ENCODE measurements at regions not wholly inside any gene's neighbourhood (a gene's known extent, or its start where the extent isn't known, plus 50 kb on each side); places are given as distances from the start of the nearest gene placed in this dataset.
"Not testable (repeated sequence)": the region's sequence is repeated elsewhere in the genome, so short reads cannot be mapped to it uniquely, and the experiment has no call there.

DNA sequence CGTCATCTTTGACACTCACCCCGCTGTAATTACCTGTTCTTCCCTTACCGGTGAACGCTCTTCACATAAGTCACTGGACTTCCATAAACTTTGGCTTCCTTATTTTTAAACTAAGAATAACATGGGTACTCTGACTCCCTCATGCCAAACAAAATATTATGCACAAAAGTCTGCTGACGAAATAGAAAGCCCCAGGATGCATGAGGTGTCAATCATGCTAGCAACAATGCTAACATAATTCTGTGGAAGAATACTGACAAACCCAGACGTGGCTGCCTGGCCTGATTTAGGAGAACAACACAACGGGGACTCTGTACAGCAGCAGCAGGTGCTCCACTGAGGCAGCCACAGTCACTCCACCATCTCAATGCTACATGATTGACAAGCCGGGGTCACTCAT lies 137.5 kb downstream of the CCDC71L start:
- DNase-seq (ENCODE audit: low spot score) = no peak

DNA sequence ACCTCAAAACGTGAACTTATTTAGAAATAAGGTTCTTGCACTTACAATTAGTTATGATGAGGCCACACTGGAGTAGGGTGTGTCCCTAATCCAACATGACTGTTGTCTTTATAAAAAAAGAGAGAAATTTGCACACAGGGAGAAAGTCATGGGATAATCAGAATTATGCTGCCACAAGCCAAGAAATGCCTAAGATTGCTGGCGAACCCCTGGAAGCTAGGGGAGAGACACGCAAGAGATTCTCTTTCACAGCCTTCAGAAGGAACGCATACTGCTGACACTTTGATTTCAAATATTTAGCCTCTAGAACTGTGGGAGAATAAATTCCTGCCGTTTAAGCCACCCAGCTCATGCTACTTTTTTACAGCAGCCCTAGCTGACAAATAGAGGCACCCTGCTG lies 138.3 kb downstream of the CCDC71L start:
- no peak for DNase-seq (ENCODE audit: low spot score)

DNA sequence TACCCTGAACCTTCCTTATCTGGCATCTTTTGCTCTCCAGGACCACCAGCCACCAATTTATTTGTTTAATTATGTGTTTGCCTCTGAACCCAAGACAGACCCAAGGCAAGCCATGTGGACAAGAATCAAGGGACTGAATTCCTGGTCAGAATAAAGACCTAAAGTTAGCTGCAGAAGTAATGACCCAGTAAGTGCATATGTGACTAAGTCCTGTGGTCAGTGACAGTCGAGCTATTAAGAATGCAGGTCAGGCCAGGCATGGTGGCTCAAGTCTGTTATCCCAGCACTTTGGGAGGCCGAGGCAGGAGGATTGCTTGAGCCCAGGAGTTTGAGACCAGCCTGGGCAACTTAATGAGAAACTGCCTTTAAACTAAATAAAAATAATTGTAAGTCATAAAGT lies 139.4 kb downstream of the CCDC71L start:
- DNase-seq (ENCODE audit: low spot score) = no peak

DNA sequence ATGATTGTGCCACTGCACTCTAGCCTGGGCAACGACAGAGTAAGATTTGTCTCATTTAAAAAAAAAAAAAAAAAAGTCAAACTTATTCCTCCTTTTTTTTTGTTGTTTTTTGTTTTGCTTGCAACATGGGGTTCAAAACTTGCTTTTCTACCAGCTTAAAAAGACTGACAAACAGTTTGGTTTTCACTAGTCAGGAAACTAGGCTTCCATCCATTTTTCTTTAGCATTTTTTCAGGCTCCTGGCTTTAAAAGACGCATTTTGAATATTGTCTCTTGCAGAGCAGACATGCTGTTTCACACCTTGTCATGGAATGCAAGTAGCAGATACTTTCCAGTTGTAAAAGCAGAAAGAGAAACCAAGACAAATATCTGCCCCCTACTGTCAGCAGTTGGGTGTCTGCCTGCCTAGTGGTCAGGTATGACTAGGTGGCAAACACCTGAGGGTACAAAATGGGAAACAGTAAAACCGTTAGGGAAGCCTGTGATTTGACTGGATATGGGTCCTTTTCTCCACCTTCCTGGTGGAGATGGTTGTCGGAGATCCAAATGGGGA lies 139.9 kb downstream of the CCDC71L start:
- DNase-seq (ENCODE audit: low spot score) = no peak

DNA sequence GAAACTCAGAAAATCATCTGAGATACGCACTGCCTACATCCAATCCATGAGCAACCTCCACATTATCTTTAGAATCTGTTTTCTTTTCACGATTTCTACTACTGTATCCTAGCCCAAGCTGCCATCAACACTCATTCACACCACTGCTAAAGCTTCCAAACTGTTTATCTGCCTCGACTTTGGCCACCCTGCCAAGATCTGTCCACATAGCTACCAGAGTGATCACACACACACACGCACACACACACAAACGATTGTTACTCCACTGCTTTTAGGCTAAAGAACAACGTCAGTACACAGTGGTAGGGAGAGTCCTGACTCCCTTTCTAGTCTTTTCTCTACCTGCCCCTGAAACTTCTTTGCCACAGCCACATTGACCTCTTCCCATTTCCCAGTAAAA lies 142.0 kb downstream of the CCDC71L start:
- no peak for DNase-seq (ENCODE audit: low spot score)

DNA sequence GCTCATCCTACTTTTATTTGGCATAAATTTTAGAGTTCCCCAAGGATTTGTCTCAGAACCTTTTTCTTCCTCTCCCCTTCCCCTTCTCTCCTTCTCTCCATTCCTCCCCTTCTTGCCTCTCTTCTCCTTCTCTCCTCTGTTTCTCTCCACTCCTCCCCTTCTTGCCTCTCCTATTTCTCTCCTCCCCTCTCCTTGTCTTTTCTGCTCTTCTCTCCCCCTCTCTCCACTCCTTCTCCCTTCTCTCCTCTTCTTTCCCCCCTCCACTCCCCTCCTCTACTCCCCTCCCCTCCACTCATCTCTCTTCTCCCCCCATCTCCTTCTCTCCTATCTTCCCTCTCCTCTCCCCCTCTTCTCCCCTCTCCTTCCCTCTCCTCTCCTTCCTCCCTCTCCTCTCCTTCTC lies 142.7 kb downstream of the CCDC71L start:
- DNase-seq (ENCODE audit: low spot score) = no peak

DNA sequence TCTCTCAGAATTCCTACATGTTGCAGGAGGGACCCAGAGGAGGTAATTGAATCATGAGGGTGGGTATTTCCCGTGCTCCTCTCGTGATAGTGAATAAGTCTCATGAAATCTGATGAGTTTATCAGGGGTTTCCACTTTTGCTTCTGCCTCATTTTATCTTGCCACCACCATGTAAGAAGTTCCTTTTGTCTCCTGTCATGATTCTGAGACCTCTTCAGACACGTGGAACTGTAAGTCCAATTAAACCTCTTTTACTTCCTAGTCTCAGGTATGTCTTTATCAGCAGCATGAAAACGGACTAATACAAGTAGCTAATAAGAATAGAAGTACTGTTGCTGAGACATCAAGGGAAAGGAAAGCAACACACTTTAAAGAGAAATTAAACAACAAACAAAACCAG lies 143.4 kb downstream of the CCDC71L start:
- DNase-seq (ENCODE audit: low spot score) = no peak

DNA sequence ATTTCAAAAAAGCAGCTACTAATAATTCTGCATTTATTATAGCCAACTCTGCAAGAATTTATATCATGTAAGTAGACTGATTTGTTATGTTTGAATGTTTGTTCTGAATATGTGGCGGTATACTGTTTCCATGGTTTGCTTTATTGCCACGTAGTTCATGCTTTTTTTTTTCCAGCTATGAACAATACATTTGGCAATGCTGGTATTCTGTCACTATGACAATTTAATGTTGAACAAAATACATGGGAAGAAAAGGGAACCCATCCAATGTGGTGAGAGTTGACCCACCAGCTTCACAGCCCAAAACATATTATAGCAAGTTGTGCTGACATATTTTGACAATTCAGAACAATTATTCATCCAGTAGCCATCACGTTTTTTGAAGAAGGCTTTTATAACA lies 145.6 kb downstream of the CCDC71L start:
- DNase-seq (ENCODE audit: low spot score) = no peak

DNA sequence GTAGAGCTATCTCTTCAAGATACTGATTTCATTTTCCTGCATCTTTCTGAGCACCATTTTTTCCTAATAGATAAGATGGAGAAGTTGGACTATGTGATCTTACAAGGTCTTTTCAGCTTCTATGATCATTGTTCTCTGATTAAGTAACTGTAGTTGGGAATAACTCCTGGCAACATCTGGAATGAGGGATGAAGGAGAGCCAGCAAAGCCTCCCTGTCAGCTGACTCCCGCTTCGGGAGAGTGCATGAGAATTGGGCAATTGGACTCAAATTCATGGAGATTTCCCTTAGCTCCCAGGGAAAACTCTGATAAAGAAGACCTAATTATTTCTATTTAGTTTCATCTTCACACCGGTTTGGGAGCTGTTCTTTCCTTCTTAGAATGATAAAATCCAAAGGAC lies 146.1 kb downstream of the CCDC71L start:
- no peak for DNase-seq (ENCODE audit: low spot score)

DNA sequence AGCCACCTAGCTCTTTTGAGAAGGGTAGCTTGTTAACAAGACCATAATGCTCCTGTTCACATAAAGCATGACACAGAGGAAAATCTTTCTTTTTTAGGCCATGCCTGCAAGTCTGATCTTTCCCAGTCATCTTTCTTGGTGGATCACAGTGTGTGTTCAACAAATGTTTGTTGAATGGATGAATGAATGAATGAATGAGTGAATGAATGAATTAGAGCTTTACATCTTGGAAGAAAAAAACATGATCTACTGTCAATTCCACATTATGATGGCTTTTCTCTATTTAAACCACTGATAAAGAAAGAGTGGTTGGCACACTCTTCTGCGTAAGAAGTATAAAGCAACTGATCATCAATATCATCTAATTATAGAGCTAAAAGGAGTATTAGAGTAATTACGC lies 148.7 kb downstream of the CCDC71L start:
- DNase-seq (ENCODE audit: low spot score) = no peak

DNA sequence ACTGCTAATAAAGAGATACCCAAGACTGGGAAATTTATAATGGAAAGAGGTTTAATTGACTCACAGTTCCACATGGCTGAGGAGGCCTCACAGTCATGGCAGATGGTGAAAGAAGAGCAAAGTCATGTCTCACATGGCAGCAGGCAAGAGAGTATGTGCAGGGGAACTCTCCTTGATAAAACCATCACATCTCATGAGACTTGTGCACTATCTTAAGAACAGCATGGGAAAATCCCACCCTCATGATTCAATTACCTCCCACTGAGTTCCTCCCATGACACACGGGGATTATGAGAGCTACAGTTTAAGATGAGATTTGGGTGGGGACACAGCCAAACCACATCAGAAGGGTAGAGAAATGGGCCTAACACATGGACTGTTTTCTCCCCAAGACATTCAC lies 156.3 kb downstream of the CCDC71L start:
- DNase-seq (ENCODE audit: low spot score) = no peak

DNA sequence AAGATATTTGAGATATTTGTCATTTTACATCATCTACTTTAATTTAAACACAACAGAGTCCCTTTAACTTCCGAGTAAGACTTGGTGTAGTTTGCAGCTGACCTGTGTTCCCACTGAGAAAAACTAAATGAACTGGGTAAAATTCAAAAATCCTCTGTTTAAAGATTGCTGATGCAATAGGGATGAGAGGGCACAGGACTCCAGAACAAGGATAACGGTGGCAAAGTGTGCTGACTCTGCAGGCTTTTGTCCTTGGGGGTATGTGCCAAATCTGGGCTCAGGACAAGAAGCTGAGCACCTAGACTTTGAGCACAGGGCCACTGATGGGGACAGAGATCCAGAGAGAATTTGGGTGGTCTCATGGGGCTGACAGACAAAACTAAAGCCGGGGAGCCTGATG lies 156.8 kb downstream of the CCDC71L start:
- DNase-seq (ENCODE audit: low spot score) = no peak

DNA sequence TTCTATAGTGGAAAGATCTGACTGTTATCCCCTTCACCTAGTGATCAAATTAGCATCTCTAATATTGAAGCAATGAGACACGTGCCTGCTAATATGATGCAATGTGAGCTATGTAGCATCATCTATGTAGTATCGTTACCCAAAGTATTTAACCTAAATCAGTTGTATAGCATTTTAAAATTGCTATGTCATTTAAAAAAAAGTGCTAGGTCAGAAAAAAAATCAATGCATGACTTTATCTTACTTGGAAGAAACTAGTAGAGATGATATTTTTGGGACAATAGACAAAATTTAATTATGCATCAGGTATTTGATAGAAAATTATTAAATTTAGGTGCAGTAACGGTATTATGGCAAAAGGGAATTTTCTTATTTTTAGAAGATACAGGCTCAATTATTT lies 157.3 kb downstream of the CCDC71L start:
- no peak for DNase-seq (ENCODE audit: low spot score)

DNA sequence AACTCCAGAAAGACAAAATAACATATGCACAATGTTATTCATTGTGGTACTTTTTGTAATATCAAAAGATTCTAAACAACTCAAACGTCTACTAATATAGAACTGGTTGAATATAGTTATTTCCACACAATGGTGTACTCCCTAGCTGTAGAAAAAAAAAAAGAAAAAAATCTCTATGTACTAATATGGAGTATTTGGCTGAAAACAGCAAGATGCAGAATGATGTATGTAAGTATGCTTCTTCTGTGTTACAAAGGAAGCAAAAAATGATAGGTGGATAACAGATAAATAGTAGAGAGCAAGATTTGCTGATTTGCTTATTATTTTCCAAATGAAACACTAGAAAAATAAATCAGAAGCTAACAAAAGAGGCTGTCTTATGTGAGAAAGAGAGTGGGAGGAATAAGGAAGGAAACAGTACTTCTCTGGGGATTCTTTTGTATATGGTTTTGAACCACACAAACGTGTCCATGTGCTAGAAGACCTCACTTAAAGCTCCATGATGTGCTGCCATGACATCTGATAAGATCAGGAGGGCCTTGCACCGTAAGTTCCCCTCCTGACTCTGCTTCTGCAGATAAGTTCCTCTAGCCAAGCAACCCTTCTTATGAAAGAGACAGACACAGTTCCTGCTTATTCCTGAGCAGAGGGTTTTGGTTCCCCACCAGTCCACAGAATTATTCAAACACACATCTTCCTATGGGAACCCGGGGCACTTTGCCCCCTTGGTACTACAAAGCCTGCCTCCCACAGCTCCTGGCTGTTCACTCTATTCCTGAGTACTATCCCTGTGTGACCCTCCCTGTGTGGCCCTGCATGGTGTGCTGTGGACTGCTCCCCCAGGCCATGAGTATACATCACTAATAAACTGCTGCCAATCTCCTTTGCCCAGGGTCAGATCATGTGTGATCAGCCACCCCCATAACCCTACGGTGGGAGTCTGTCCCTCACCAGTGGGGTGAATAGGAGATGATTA lies 159.1 kb downstream of the CCDC71L start:
- peak; percentile 33 for DNase-seq (ENCODE audit: low spot score)

DNA sequence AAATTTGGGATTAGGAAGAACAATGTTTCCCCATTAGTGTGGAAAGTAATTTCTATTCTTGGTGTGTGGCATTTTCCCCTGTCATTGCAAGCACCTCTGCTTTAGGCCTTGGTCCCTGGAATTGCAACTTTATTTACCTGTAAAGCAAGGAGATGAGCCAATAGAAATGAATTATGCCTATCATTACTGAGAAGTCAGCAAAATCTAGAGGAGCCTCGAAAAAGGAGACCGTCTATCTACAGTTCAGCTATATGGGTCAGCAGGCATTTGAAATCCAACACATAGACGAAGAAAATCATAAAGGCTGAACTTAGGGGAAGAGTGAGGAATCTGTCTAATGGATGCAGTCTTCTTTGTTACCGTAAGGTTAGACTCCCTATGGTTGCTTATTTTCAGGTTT lies 161.1 kb downstream of the CCDC71L start:
- no peak for DNase-seq (ENCODE audit: low spot score)

DNA sequence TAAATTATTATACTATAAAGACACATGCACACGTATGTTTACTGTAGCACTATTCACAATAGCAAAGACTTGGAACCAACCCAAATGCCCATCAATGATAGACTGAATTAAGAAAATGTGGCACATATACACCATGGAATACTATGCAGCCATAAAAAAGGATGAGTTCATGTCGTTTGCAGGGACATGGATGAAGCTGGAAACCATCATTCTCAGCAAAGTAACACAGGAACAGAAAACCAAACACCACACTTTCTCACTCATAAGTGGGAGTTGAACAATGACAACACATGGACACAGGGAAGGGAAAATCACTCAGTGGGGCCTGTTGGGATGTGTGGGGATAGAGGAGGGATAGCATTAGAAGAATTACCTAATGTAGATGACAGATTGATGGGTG lies 163.0 kb downstream of the CCDC71L start:
- not testable (repeated sequence) for DNase-seq (ENCODE audit: low spot score)

DNA sequence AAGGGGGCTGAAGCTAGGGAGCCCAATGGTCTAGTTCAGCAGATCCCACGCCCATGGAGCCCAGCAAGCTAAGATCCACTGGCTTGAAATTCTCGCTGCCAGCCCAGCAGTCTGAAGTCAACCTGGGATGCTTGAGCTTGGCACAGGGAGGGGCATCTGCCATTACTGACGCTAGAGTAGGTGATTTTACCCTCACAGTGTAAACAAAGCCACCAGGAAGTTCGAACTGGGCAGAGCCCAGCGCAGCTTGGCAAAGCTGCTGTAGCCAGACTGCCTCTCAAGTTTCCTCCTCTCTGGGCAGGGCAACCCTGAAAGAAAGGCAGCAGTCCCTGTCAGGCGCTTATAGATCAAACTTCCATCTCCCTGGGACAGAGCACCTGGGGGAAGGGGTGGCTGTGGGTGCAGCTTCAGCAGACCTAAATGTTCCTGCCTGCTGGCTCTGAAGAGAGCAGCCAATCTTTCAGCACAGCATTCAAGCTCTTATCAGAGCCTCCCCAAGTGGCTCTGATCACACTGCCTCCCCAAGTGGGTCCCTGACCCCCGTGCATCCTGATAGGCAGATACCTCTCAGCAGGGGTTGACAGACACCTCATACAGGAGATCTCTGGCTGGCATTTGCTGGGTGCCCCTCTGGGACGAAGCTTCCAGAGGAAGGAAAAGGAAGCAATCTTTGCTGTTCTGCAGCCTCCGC lies 167.8 kb downstream of the CCDC71L start:
- DNase-seq (ENCODE audit: low spot score) = no peak

DNA sequence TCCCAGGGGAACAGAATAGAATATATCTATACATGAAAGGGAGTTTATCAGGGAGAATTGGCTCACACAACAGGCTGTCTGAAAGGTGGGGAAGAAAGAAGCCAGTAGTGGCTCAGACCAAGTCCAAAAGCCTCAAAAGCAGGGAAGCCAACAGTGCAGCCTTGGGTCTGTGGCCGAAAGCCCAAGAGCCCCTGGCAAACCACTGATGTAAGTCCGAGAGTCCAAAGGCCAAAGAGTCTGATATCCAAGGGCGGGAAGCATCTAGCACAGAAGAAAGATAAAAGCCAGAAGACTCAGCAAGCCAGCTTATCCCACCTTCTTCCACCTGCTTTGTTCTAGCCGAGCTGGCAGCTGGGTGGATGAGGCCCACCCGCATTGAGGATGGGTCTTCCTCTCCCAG lies 172.5 kb downstream of the CCDC71L start:
- no peak for DNase-seq (ENCODE audit: low spot score)

DNA sequence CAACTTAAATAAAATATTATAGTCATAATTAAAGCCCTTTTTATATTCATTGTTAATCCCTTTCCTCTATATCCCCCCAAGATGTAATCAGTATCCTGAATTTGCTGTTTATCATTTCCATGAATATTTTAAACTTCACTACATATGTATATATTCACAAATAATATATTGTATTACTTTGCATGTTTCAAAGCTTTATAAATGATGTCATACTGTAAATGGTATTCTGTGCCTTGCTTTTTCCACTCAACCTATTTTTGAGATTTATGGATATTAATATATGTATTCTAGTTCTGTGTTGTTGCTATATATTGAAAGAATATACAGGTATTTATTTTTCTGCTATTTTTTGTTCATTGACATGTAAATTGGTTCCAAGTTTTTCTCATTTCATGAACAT lies 173.1 kb downstream of the CCDC71L start:
- DNase-seq (ENCODE audit: low spot score) = no peak

DNA sequence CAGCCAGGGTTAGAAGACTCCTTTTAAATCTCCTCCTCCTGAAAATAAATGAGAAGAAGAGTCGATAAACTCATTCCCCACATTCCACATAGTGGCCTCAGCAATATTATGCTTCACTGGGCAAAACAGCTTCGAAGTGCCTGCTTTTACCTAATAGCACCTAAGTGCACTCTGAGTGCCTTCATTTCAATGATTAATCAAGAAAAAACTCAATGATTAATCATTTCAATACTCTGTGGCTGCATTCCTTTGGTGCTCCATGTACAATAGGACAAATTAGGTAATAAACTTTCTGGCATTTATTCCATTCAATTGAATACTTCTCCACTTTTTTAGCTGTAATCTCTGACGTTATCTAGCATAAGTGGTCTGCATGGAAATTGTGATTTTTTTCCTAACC lies 174.6 kb downstream of the CCDC71L start:
- DNase-seq (ENCODE audit: low spot score) = no peak

DNA sequence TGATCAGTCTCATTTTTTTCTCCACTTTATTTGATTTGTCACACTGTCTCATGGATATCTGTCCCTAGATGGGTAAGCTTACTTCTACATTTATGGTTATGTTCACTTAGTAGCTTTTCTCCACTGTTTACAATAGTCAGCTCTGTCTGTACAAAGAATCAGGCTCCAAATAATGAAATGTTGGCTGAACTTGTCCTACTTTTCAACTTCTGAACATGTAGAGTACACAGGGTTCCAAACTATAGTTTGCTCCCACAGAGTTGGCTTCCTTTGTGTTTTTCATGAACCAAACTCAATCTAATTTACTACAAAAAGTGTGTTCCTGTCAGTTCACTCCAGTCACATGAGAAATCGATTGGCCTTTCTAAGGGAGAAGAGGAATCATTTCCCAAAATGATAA lies 175.0 kb downstream of the CCDC71L start:
- DNase-seq (ENCODE audit: low spot score) = no peak

DNA sequence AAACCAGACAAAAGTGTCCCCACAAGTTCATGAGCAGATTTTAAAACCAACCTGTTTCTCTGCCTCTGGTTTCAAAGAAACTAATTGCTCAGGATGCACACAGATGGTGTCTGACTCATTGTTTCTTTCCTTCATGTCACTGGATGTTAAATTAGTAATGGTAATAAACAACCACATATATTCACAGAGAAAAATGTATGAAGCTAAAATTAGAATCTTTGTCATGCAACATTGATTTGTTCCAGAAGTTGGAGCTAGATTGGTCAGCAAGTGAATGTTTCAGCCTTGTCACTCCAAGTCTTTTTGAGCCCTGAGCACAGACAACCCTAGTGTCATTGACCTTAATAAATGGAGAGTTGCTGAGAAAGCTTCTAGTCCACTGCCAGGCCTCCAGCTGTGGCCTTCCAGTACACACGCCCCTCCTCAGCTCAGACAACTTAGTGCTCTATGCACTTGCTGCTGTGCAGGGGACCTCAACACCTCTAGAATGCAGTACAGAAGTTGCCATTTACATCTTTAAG lies 175.9 kb downstream of the CCDC71L start:
- DNase-seq (ENCODE audit: low spot score) = no peak

DNA sequence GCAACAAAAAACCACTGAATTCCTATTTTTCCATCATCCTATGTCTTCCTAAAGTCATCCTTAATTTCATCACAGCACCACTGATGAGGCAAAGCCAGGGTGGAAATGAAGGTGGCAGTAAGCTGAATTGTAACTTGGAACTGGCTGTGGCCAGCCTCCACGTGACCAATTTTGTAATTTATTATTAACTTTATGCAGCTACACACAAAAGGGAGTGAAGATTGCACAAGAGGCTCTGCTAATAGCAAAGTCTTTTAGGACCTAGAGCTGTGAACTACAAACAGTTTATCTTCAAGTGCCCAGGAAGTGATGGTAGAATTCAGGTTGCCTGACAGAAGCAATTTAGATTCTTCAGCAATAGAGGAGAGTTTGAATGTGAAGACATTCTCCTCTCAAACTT lies 176.4 kb downstream of the CCDC71L start:
- no peak for DNase-seq (ENCODE audit: low spot score)

Data from Ammon's horn (tissue), 1 donor.